ENCODE measurements at regions not wholly inside any gene's neighbourhood (a gene's known extent, or its start where the extent isn't known, plus 50 kb on each side); places are given as distances from the start of the nearest gene placed in this dataset.

DNA sequence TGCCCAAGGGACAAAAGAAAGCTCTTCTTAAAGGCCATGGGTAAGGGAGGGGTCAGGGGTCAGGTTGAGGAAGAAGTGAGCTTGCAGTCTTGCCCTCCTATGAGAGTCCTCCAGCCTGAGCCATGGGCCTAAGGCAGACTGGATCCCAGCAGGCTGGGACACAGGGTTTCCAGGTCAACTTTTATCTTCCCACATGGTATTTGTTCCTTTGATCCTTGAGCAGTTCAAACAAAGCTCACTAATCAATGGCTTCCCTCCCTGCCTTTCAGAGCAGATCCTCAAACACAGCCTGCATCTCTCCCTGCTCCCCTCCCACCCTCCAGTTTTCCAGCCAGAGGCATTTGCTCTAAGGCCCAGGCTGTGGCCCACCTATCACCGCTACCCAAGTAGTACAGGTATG lies 589.3 kb downstream of the INSC start:
- H3K27ac Mint-ChIP-seq, result peak overlapping the region in 1 of 7 donors; percentile 30
- intact Hi-C loops (cut with micrococcal nuclease), result no loop called here

DNA sequence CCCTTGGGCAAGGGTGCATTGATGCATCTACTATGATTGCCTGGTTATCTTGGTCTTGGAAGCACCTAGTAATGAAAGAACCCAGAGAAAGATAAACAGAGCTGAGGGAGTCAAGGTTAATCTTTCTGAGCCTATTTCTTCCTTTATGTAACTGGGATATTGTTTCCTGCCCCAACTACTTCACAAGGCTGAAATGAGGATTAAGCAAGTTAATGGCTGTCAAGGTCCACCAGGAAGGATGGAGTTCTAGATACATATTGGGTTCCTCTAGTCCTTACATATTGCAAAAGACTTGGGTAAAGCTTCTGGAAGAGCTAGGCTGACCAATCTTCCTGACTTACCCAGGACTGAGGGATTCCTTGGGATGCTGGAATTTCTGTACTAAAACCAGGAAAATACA lies 589.8 kb downstream of the INSC start:
- H4K20me1 ChIP-seq (ENCODE audit: insufficient read depth, low read length), result no peaks in the 10 kb centered on the region
- TF ChIP-seq, protein P1, sequence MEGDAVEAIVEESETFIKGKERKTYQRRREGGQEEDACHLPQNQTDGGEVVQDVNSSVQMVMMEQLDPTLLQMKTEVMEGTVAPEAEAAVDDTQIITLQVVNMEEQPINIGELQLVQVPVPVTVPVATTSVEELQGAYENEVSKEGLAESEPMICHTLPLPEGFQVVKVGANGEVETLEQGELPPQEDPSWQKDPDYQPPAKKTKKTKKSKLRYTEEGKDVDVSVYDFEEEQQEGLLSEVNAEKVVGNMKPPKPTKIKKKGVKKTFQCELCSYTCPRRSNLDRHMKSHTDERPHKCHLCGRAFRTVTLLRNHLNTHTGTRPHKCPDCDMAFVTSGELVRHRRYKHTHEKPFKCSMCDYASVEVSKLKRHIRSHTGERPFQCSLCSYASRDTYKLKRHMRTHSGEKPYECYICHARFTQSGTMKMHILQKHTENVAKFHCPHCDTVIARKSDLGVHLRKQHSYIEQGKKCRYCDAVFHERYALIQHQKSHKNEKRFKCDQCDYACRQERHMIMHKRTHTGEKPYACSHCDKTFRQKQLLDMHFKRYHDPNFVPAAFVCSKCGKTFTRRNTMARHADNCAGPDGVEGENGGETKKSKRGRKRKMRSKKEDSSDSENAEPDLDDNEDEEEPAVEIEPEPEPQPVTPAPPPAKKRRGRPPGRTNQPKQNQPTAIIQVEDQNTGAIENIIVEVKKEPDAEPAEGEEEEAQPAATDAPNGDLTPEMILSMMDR (IDR thresholded peaks at IDR 0.05), result no peak
- no peak overlapping the region for H2AFZ ChIP-seq (ENCODE audit: insufficient read depth, low read depth, low read length, poor library complexity, severe bottlenecking)
- Mint-ChIP-seq H3K36me3 (no peaks in the 10 kb centered on the region), H3K27me3 (ENCODE audit: low read depth in 3 of 3) (peaks cover 0 to 2% (median 0%) of the 10 kb centered on the region in 3 donors), H3K4me1 (no peaks in the 10 kb centered on the region), H3K27ac (no peak overlapping the region), H3K4me3 (no peak overlapping the region), H3K9me3 (peaks cover 2 to 11% (median 6%) of the 10 kb centered on the region in 7 donors)
- peaks cover 0 to 7% of the 10 kb centered on the region in 2 donors for H3K9me3 ChIP-seq (replicated peaks in 1 of 2; ENCODE audit: control insufficient read depth in 1 of 2, insufficient read depth in 1 of 2, low read length in 2 of 2)
- H3K4me1 ChIP-seq (ENCODE audit: control insufficient read depth in 1 of 2, insufficient read depth in 2 of 2, low read length in 2 of 2), result no peaks in the 10 kb centered on the region
- no peak overlapping the region for H3K4me3 ChIP-seq (replicated peaks in 1 of 3; ENCODE audit: low read depth in 2 of 3, low read length in 3 of 3)
- H3K79me2 ChIP-seq (ENCODE audit: insufficient read depth, low read length), result no peaks in the 10 kb centered on the region
- no peak overlapping the region for H3K27ac ChIP-seq (ENCODE audit: low read depth in 1 of 2, low read length in 2 of 2)
- intact Hi-C loops (cut with micrococcal nuclease), result no loop called here
- no peak overlapping the region for H3K4me2 ChIP-seq (replicated peaks; ENCODE audit: extremely low read depth, low read length, poor library complexity, severe bottlenecking)
- H3K36me3 ChIP-seq (replicated peaks in 1 of 2; ENCODE audit: control insufficient read depth in 1 of 2, insufficient read depth in 2 of 2, low read length in 2 of 2), result no peaks in the 10 kb centered on the region
- H3K27me3 ChIP-seq (ENCODE audit: control insufficient read depth in 2 of 2, insufficient read depth in 2 of 2, low read length in 2 of 2), result peaks cover 0 to 2% of the 10 kb centered on the region in 2 donors
- DNase-seq, result no peak
- H3K9ac ChIP-seq (ENCODE audit: insufficient read depth, low read length, poor library complexity, severe bottlenecking), result no peak overlapping the region

More for the DNA sequence above, 589.3 kb downstream of the INSC start:
- H3K27me3 Mint-ChIP-seq (ENCODE audit: low read depth in 3 of 3), result peaks cover 0 to 2% (median 0%) of the 10 kb centered on the region in 3 donors
- Histone ChIP-seq H3K36me3 (replicated peaks in 1 of 2; ENCODE audit: control insufficient read depth in 1 of 2, insufficient read depth in 2 of 2, low read length in 2 of 2) (no peaks in the 10 kb centered on the region), H3K9me3 (replicated peaks in 1 of 2; ENCODE audit: control insufficient read depth in 1 of 2, insufficient read depth in 1 of 2, low read length in 2 of 2) (peaks cover 0 to 7% of the 10 kb centered on the region in 2 donors), H4K20me1 (ENCODE audit: insufficient read depth, low read length) (no peaks in the 10 kb centered on the region), H3K4me2 (replicated peaks; ENCODE audit: extremely low read depth, low read length, poor library complexity, severe bottlenecking) (no peak overlapping the region), H3K9ac (ENCODE audit: insufficient read depth, low read length, poor library complexity, severe bottlenecking) (no peak overlapping the region), H2AFZ (ENCODE audit: insufficient read depth, low read depth, low read length, poor library complexity, severe bottlenecking) (no peak overlapping the region), H3K4me1 (ENCODE audit: control insufficient read depth in 1 of 2, insufficient read depth in 2 of 2, low read length in 2 of 2) (no peaks in the 10 kb centered on the region), H3K4me3 (replicated peaks in 1 of 3; ENCODE audit: low read depth in 2 of 3, low read length in 3 of 3) (no peak overlapping the region), H3K27me3 (ENCODE audit: control insufficient read depth in 2 of 2, insufficient read depth in 2 of 2, low read length in 2 of 2) (no peaks in the 10 kb centered on the region), H3K79me2 (ENCODE audit: insufficient read depth, low read length) (no peaks in the 10 kb centered on the region), H3K27ac (ENCODE audit: low read depth in 1 of 2, low read length in 2 of 2) (no peak overlapping the region)
- H3K36me3 Mint-ChIP-seq, result no peaks in the 10 kb centered on the region
- H3K9me3 Mint-ChIP-seq, result peaks cover 2 to 11% (median 6%) of the 10 kb centered on the region in 7 donors
- TF ChIP-seq, protein P1 (IDR thresholded peaks at IDR 0.05), result no peak
- WGBS (ENCODE audit: insufficient coverage), result no CpG with 5 or more reads among the region's 1 CpG
- no peak overlapping the region for H3K4me3 Mint-ChIP-seq
- H3K4me1 Mint-ChIP-seq, result no peaks in the 10 kb centered on the region
- no peak for DNase-seq
